Thoracic aorta (tissue), 2 donors: ENCODE measurements at regions not wholly inside any gene's neighbourhood (a gene's known extent, or its start where the extent isn't known, plus 50 kb on each side); places are given as distances from the start of the nearest gene placed in this dataset.

Experiments
- ATAC-seq: fragments of 150-250 bp; one replicate; pipeline ENCODE4 v1.8.0; 2017; ENCODE audit warnings: low read depth; ENCODE audit not compliant: insufficient number of reproducible peaks, low FRiP score
- DNase-seq: peaks from one replicate; pipeline ENCODE4 v3.0.0-alpha.2; 2020; ENCODE audit warnings: low spot score
- H3K27ac ChIP-seq, 2 donors: fragments of 200-600 bp; sonication (generic); 1 replicate in 1 of 2; 2 replicates in 1 of 2; pipeline ENCODE4 v1.5.1; 2016; ENCODE audit warnings: mild to moderate bottlenecking in 2 of 2, moderate library complexity in 2 of 2
- H3K27me3 ChIP-seq: fragments of 200-600 bp; sonication (generic); replicated peaks from 2 replicates; pipeline ENCODE4 v1.6.0; 2016; ENCODE audit warnings: mild to moderate bottlenecking; ENCODE audit not compliant: insufficient read depth
- H3K36me3 ChIP-seq: fragments of 200-600 bp; sonication (generic); one replicate; pipeline ENCODE4 v1.5.1; 2016
- H3K4me1 ChIP-seq, 2 donors: fragments of 200-600 bp; sonication (generic); 1 replicate in 1 of 2; 2 replicates in 1 of 2; pipeline versions ENCODE4 v1.5.1 to v1.6.0; 2016; ENCODE audit warnings: low read depth in 2 of 2, mild to moderate bottlenecking in 1 of 2; ENCODE audit not compliant: control insufficient read depth in 1 of 2
- H3K4me3 ChIP-seq: fragments of 200-600 bp; sonication (generic); 2 replicates; pipeline ENCODE4 v1.5.1; 2016; ENCODE audit warnings: mild to moderate bottlenecking
- H3K9me3 ChIP-seq: fragments of 200-600 bp; sonication (generic); 2 replicates; pipeline ENCODE4 v1.5.1; 2016
- TF ChIP-seq, protein P1 (sequence below): fragments of 200-600 bp; sonication (generic); IDR thresholded peaks from one replicate; pipeline ENCODE4 v1.5.1; 2019; ENCODE audit warnings: antibody characterized with exemption

GRCh38 chr1:201625851-201626251 is 86.9 kb downstream of the NAV1 start:
- Histone ChIP-seq H3K27ac (peak overlapping the region; percentile 58 to 69), H3K4me3 (no peak overlapping the region), H3K9me3 (no peaks in the 10 kb centered on the region), H3K27me3 (no peaks in the 10 kb centered on the region), H3K4me1 (peaks cover 22 to 52% of the 10 kb centered on the region in 2 donors), H3K36me3 (peaks cover 8% of the 10 kb centered on the region)
- ATAC-seq (no peak), DNase-seq (no peak)
- TF ChIP-seq, protein P1, sequence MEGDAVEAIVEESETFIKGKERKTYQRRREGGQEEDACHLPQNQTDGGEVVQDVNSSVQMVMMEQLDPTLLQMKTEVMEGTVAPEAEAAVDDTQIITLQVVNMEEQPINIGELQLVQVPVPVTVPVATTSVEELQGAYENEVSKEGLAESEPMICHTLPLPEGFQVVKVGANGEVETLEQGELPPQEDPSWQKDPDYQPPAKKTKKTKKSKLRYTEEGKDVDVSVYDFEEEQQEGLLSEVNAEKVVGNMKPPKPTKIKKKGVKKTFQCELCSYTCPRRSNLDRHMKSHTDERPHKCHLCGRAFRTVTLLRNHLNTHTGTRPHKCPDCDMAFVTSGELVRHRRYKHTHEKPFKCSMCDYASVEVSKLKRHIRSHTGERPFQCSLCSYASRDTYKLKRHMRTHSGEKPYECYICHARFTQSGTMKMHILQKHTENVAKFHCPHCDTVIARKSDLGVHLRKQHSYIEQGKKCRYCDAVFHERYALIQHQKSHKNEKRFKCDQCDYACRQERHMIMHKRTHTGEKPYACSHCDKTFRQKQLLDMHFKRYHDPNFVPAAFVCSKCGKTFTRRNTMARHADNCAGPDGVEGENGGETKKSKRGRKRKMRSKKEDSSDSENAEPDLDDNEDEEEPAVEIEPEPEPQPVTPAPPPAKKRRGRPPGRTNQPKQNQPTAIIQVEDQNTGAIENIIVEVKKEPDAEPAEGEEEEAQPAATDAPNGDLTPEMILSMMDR = no peak

GRCh38 chr1:201626629-201627275 is 87.8 kb downstream of the NAV1 start:
- no peaks in the 10 kb centered on the region for H3K9me3 ChIP-seq
- peaks cover 25 to 61% of the 10 kb centered on the region in 2 donors for H3K4me1 ChIP-seq
- DNase-seq (no peak), ATAC-seq (no peak)
- peak overlapping the region; percentile 16 to 69 for H3K27ac ChIP-seq
- TF ChIP-seq, protein P1 = no peak
- H3K36me3 ChIP-seq = peaks cover 8% of the 10 kb centered on the region
- no peaks in the 10 kb centered on the region for H3K27me3 ChIP-seq
- H3K4me3 ChIP-seq = no peak overlapping the region

- Histone ChIP-seq H3K36me3 (peaks cover under 1% of the 10 kb centered on the region), H3K27me3 (no peaks in the 10 kb centered on the region), H3K27ac (no peak overlapping the region), H3K4me3 (no peak overlapping the region), H3K4me1 (peaks cover 26 to 74% of the 10 kb centered on the region in 2 donors), H3K9me3 (no peaks in the 10 kb centered on the region)
- ATAC-seq (no peak), DNase-seq (no peak)
- TF ChIP-seq, protein P1 = no peak
These were observed 89.6 kb downstream of the NAV1 start for GRCh38 chr1:201628490-201628889.

GRCh38 chr1:201630582-201630981 is 91.7 kb downstream of the NAV1 start:
- no peaks in the 10 kb centered on the region for H3K9me3 ChIP-seq
- ATAC-seq (peak; percentile 39), DNase-seq (no peak)
- TF ChIP-seq, protein P1 = no peak
- peaks cover 33 to 82% of the 10 kb centered on the region in 2 donors for H3K4me1 ChIP-seq
- H3K27ac ChIP-seq = peak overlapping the region; percentile 13 to 60
- H3K4me3 ChIP-seq = no peak overlapping the region
- no peaks in the 10 kb centered on the region for H3K36me3 ChIP-seq
- H3K27me3 ChIP-seq = no peaks in the 10 kb centered on the region

- Histone ChIP-seq H3K9me3 (no peaks in the 10 kb centered on the region), H3K4me1 (peaks cover 29 to 77% of the 10 kb centered on the region in 2 donors), H3K36me3 (no peaks in the 10 kb centered on the region), H3K27me3 (no peaks in the 10 kb centered on the region), H3K27ac (peak overlapping the region in 1 of 2 donors; percentile 26), H3K4me3 (no peak overlapping the region)
- ATAC-seq (no peak), DNase-seq (no peak)
- TF ChIP-seq, protein P1 = no peak
These were observed 92.1 kb downstream of the NAV1 start for GRCh38 chr1:201631037-201631436.
